GM19324 (cell line): ENCODE measurements at regions not wholly inside any gene's neighbourhood (a gene's known extent, or its start where the extent isn't known, plus 50 kb on each side); places are given as distances from the start of the nearest gene placed in this dataset.
"Not testable (repeated sequence)": the region's sequence is repeated elsewhere in the genome, so short reads cannot be mapped to it uniquely, and the experiment has no call there.

Experiments
- ATAC-seq: cut with Tn5 transposase; IDR thresholded peaks from one replicate; pipeline ENCODE4 v1.9.1; 2021; ENCODE audit warnings: mild to moderate bottlenecking, moderate library complexity; ENCODE audit not compliant: unreplicated experiment, low FRiP score

DNA sequence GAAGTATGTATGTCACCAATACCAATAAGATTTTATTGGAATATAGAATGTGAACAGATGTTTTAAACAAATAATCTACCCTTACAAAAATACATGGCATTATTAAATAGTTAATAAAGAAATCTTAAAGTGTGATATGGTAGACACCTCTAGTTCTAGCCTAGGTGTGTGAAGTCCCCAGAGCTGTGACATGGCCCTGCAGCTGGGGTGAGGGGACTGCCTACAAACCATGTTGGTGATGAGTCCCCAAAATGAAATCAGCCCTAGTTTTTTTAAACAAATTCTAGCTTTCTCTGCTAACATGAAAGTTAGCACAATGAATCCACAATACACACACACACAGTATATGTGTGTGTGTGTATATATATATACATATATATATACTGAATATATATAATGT lies 195.1 kb upstream of the RPS23 start:
- ATAC-seq = no peak

DNA sequence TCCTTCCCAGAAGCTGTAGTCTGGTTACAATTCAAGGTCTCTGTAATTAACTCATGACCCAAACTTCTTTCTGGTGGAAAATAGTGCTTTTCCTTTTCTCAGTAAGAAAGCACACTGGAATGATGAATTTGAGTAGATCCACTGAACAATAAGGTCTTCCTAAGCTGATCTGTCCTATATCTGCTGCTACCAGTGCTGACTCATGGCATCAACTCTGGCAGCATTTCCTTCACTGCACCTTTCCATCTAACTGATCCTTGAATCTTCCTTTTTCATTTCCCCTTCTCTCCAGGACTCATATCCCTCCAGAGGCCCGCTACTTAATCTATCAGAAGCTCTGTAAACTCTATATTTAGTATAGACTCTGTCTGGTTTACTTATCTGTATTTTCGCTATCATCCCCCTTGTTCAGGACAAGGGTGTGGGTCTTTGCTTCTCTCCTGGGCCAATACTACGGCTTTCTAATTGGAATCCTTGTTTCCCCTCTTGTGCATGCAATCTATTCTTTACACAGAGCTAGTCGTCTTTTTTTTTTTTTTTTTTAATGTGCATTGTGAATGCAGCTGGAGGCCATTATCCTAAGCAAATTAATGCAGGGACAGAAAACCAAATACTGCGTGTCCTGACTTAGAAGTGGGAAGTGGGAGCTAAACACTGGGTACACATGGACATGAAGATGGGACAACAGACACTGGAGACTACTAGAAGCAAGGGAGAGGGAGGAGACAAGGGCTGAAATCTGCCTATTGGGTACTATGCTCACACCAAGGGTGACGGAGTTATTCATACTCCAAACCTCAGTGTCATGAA lies 192.2 kb upstream of the RPS23 start:
- ATAC-seq = no peak

DNA sequence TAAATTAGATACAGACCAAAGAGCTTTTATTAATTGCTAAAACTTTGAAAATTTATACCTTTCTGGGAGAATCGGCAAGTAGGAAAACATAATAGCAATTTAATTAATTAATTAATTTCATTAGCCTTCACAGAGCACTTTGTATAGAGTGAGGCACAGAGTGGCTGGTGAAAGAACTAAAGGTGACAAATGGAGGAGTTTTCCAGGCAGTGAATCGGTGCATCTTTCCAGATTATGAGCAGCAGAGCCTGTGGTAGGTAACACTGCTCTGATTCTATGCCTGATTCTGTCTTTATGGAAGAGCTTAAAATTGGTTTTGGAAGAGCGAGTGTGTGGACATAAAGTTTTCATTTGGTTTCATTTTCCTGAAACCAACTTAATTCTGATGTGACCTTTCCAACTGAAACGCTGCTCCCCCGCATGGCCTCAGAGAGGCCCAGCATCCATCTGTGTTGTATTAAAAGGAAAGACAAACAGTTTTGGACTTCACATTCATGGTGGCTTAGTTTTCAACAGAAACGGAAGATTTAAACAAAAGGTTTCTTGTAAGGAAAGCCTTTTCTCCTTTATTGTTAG lies 188.9 kb upstream of the RPS23 start:
- ATAC-seq = no peak

DNA sequence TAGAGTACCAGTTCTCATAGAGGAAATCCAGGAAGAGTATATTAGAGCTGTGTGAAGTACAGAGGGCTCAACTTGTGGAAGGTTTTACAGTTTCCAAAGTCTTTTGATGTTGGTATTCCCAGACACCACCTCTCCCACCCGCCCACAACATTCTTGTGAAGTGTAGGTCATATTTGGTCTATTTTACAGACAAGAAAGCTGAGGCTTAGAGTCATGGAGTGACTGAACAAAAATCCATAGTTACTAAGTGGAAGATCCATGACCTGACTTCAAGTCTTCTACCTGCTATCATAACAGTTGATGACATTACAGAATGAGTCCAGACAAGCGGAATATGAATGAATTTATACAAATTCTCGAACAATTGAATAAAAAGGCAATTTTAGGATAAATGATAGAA lies 187.1 kb upstream of the RPS23 start:
- ATAC-seq = no peak

DNA sequence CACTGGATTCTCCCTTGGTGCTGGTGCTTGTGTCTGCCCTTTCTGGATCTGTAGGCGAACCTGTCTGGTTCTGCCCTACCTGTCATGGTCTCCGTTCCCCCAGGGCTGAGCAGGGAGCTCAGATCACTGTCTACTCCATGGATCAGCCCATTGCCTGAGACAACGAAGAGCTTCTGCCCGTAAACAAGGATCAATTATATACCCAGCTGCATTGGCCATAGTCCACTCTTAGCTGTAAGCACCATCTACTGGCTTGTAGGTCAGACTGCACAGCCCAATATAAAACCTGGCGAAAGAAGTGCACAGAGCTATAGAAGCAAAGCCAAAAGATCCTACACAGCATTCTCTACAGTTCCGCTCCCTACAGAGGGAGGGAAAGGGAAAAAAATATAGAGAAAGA lies 181.5 kb upstream of the RPS23 start:
- no peak for ATAC-seq

DNA sequence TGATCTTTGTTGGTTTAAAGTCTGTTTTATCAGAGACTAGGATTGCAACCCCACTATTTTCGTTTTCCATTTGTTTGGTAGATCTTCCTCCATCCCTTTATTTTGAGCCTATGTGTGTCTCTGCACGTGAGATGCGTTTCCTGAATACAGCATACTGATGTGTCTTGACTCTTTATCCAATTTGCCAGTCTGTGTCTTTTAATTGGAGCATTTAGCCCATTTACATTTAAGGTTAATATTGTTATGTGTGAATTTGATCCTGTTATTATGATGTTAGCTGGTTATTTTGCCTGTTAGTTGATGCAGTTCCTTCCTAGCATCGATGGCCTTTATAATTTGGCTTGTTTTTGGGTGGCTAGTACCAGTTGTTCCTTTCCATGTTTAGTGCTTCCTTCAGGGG lies 177.2 kb upstream of the RPS23 start:
- ATAC-seq = not testable (repeated sequence)

DNA sequence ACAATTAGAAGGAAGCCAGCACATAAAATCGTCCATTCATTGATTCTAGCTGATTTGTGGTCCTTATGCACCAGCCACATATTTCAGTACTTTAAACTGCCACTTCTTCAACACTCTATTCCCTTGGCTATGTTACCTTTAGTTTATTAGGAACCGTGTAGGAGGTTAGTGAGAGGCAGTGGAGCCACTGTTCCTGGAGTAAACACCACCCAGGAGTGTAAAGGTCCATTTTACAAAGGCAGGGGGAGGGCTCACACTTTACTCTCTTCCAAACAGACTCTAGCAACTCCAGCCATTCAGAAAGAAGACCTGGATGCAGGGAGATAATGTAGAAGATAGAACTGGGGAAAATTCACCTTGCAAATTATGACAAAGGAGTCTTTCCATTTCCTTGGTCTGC lies 170.2 kb upstream of the RPS23 start:
- no peak for ATAC-seq

DNA sequence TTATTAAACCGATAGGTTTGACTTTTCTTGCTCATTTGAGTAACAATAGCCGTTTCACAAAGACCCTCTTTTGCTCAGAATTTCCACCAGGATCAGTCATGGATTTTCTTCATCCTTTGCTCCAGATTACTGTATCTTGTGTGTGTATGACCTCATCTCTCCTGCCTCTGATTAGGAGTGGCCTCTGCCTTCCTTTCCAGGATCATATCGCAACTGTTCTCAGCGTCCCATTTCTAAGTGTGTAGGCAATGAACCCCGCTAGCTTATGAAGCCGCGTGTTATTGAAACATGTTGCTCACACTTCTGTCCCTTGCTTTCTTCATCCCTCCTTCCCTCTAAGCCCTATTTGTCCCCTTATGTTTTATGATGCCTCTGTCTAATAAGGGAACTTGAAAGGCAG lies 169.8 kb upstream of the RPS23 start:
- ATAC-seq = no peak

DNA sequence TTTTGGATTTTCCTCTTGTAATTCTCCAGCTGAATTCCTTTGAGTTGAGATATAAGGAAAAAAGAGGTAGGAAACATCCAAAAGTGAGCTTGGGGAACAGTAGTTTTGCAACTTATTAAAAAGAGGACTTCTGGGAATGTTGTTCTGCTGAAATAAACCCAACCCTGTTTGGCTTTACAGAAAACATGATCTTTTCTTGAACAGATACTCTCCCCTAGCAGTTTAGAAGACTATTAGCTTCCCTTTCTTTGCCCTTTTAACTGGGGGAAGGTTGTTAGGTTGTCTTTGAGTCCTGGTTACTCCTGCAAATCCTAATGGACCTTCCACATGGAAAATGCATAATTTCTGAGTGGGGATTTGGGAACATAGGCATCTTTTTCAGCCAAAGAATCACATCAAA lies 168.7 kb upstream of the RPS23 start:
- no peak for ATAC-seq

DNA sequence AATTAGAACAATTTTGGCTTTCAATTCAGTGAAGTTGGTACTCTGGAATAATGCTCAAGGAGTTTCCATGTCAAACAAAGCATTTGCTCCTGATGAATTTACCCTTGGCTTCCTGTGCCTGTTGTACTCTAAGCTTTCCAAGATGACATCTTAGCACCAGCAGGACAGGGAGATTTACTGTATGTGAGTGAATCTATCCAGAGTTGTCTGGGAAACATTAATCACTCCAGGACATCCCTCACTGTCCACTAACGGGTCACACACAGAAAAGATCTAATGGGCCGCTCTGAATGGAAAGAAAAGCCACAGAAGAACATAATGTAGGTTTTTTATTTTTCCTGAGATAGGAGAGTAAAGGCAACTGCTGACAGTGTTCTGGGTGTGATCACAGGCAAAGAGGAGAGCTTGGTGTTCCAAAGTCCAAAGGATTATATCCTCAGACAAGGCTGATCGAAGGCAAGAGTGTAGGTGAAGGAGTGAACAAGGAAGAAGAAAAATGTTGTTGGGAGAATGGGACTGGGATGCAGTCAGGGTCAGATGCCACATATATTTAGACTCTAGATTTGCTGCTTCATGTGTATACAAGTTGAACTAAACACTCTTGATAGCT lies 167.7 kb upstream of the RPS23 start:
- no peak for ATAC-seq

DNA sequence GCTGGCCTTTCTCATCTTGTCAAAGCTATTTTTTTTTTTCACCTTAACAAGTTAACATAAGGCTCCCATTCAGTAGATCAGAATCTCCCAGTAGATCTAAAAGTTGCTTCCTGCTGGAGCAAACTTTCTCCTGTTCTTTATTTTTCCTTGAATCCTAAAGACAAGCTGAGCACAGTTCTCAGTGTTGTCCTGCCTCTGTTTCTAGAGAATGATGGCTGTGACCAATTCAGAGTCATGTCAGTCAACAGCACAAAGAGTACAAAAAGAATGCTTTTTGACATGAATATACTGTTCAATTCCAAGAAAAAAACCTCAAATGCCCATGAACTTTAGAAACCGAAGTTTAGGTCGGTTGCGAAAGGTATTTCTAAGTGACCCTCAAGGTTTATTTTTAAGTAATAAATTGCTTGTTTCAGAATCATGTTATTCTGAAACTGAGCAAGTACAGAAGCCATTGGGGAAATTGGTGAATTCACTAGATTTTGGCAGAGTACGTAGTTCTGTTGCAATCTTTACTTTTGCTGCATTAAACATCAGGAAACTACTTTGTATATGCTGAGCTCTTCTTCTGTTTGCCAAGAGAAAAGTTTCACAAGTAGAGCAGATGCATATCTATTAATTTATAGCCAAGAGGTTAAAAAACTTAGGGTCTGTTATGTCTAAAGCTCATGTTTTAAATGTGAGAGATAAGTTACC lies 161.7 kb upstream of the RPS23 start:
- ATAC-seq = no peak

DNA sequence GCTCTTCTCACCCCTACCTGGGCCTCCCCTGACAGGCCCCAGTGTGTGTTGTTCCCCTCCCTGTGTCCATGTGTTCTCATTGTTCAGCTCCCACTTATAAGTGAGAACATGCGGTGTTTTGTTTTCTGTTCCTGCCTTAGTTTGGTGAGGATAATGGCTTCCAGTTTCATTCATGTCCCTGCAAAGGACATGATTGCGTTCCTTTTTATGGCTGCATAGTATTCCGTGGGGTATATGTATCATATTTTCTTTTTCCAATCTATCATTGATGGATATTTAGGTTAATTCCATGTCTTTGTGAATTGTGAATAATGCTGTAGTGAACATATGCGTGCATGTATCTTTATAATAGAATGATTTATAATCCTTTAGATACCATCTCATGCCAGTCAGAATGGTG lies 159.4 kb upstream of the RPS23 start:
- ATAC-seq = not testable (repeated sequence)

DNA sequence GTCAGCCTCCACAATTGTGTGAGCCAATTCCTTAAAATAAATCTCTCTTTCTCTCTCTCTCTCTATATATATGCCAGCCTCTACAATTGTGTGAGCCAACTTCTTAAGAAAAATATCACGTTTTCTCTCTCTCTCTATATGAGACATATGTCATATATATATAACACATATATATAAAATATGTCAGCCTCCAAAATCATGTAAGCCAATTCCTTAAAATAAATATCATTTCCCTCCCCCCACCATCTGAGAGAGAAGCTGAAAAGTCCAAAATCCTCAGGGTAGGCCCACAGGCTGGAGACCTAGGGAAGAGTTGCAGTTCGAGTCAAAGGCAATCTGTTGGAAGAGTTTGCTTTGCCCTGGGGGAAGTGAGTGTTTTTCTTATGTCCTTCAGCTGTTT lies 158.1 kb upstream of the RPS23 start:
- no peak for ATAC-seq

DNA sequence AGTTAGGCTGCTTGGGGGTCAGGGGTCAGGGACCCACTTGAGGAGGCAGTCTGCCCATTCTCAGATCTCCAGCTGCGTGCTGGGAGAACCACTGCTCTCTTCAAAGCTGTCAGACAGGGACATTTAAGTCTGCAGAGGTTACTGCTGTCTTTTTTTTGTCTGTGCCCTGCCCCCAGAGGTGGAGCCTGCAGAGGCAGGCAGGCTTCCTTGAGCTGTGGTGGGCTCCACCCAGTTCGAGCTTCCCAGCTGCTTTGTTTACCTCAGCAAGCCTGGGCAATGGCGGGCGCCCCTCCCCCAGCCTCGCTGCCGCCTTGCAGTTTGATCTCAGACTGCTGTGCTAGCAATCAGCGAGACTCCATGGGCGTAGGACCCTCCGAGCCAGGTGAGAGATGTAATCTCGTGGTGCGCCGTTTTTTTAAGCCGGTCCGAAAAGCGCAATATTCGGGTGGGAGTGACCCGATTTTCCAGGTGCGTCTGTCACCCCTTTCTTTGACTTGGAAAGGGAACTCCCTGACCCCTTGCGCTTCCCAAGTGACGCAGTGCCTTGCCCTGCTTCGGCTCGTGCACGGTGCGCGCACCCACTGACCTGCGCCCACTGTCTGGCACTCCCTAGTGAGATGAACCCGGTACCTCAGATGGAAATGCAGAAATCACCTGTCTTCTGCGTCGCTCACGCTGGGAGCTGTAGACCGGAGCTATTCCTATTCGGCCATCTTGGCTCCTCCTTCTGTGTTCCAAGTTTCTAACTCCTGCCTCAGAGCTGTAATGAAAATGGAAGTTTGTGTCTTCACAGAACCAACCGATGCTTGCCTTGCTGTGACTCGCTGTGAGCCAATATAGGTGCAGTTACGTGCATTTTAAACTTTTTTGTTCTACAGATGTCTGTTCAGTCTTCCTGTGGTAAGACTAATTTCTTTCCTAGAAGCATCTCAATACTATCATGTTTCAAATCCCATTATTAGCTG lies 156.8 kb upstream of the RPS23 start:
- not testable (repeated sequence) for ATAC-seq

DNA sequence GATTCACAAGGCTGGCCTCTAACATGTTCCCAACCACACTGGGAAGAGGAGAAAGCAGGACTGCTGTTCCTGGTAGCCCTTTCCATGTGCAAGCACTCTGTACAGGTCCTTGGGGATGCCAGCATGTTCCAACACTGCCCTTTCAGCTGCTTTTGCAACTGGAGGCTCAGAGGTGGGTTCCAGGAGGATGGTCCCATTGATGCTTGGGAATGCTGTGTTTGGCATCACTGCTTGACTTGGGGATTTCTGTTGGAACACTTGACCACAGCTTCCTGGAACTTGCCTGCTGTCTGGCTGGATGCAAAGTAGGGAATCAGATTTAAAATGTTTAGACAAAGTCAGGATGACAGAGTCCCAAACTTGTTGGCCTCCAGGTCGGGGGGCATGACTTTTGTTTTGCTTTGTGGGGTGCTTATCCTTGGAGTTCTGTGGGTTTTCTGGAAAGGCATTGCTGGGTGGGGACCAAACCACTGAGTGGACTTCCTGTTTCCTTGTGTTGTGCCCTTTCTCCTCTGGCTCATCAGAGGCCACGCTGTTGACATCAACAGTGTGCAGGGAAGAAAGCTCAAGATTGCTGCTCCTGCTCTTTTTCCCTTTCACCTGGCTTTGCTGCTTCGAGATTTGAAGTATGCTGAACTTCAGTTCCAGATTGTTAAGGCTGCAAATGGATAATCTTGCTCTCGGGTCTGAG lies 148.5 kb upstream of the RPS23 start:
- ATAC-seq = no peak

DNA sequence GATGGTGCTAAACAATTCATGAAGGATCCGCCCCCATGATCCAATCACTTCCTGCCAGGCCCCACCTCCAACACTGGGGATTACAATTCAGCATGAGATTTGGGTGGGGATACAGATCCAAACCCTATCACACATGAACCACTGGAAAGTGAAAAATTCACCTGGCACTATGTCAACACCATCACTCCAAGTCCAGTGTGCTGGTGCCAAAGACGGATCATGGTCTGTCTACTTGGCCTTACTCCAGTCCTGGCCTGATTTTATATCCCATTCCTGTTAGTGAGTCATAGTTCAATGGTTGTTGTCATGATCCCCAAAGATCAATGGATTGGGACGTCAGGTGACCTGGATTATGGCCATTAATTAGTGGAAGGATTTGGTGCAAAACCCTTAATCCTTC lies 147.4 kb upstream of the RPS23 start:
- no peak for ATAC-seq

DNA sequence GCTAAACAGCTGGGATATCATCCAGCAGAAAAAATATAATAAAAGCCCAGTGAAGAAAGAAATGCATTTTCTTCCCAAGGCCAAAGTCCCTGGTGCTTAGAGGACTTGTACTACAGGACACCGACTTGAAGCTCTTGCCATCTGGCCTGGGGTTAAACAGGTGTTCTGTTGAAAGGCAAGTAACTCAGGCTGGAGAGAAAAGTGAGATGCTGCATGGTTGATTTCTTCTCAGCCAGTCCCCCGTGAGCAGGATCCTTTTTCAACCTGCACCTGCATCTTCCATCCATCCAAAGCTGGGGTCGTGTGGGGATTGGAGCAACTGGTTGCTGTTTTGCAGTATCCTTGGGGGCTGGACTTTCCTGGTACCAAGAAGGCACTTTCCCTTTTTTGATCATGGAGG lies 146.1 kb upstream of the RPS23 start:
- ATAC-seq = no peak

DNA sequence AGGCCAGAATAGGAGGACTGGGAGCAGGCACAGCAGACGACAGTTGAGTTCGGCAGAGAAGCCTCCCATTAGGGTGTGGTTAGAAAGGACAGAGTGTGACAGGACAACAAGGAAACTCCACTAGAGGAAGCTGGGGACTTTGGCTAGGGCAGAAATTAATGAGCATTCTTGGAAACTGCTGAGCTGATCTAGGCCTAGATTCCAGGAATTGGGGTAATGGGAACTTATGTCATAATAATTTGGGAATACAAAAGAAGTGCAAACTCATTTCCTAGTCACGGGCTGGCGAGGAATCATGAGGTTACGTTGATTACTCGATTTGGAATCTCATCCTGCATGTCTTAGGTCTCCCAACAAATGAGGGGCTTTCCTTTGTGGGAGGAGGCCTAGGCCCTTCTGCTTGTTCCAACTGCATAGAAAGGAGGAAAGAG lies 144.6 kb upstream of the RPS23 start:
- no peak for ATAC-seq

DNA sequence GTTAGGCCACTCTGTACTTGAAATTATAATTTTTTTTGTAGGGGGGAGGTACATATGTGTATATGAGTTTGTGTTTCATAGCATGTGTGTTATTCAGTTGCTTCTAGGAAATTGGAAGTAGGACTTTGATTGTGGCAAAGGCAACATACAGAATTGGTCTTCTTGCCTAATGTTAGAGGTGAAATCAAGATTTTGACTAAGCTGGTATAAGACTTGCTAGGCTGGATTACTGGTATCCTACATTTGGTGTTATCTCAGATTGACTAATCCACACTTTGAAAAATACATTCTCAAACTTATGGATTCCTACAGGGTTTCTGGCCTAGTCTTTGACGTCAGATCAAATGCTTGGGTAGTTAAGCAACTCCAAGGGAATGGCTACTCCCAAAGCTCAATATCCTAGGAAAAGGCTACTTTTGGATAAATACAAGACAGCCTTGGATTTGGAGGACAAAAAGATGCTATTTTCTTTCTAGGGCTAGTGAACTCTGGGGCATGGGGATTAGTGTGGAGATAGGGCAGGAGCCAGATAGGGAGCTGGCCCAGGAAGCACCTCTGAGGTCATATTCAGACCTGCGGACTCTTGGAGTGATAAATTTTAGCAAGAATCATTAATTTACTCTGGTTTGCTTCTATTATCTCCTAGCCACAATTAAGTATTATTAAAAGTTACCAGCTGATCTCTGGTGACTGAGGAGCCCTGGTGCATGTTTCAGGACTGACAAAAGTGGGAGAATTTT lies 144.0 kb upstream of the RPS23 start:
- no peak for ATAC-seq
